MCF 10A (cell line): ENCODE measurements at regions not wholly inside any gene's neighbourhood (a gene's known extent, or its start where the extent isn't known, plus 50 kb on each side); places are given as distances from the start of the nearest gene placed in this dataset.

Experiments
- BruUV-seq: library from RNA; stranded (reverse); fragments of 400-500 nt; replicated peaks from 2 replicates; lab custom pipeline; 2021; lab: Mats Ljungman, UMichigan
- CTCF ChIA-PET: fragments of 300-600 bp; sonication (Branson Sonifier 250); formaldehyde crosslinking; extraction: SDS; loops from one replicate; lab custom pipeline; 2021; ENCODE audit warnings: antibody characterized with exemption, inconsistent platforms; lab: Yijun Ruan, JAX
- POLR2A ChIA-PET: fragments of 300-600, 350-650 bp; sonication (Branson Sonifier 250); formaldehyde crosslinking; extraction: SDS; loops from one replicate; lab custom pipeline; 2020; ENCODE audit warnings: antibody characterized with exemption, inconsistent platforms; lab: Yijun Ruan, JAX
- DNase-seq: peaks from one replicate; pipeline ENCODE4 v3.0.0-alpha.2; 2018; ENCODE audit not compliant: unreplicated experiment
- H3K27ac Mint-ChIP-seq: one replicate; pipeline ENCODE4 v1.8.0; 2022; ENCODE audit warnings: mild to moderate bottlenecking, low read depth, mixed read lengths; ENCODE audit not compliant: unreplicated experiment
- H3K27me3 Mint-ChIP-seq: one replicate; pipeline ENCODE4 v1.8.0; 2022; ENCODE audit warnings: mixed read lengths; ENCODE audit not compliant: insufficient read depth, unreplicated experiment
- H3K36me3 Mint-ChIP-seq: one replicate; pipeline ENCODE4 v1.8.0; 2022; ENCODE audit warnings: mild to moderate bottlenecking, moderate library complexity, mixed read lengths; ENCODE audit not compliant: insufficient read depth, unreplicated experiment
- H3K4me1 Mint-ChIP-seq: one replicate; pipeline ENCODE4 v1.8.0; 2022; ENCODE audit warnings: mixed read lengths; ENCODE audit not compliant: insufficient read depth, unreplicated experiment
- H3K4me3 Mint-ChIP-seq: one replicate; pipeline ENCODE4 v1.8.0; 2022; ENCODE audit warnings: mild to moderate bottlenecking, moderate library complexity, mixed read lengths; ENCODE audit not compliant: unreplicated experiment
- H3K9me3 Mint-ChIP-seq: one replicate; pipeline ENCODE4 v1.8.0; 2022; ENCODE audit warnings: mixed read lengths; ENCODE audit not compliant: unreplicated experiment
- CTCF ChIP-seq: fragments of 200-600 bp; IDR thresholded peaks from one replicate; pipeline ENCODE4 v1.8.0; 2022; ENCODE audit warnings: antibody characterized with exemption, mild to moderate bottlenecking; ENCODE audit not compliant: unreplicated experiment
- intact Hi-C: fragments of 100-400 bp; cut with micrococcal nuclease; formaldehyde crosslinking; loops from 2 replicates; pipeline ENCODE4 v1.14.1; 2022

- no TSS peak for BruUV-seq
- H3K36me3 Mint-ChIP-seq = no peaks in the 10 kb centered on the region
- no peak overlapping the region for H3K4me3 Mint-ChIP-seq
- peaks cover 96% of the 10 kb centered on the region for H3K27me3 Mint-ChIP-seq
- DNase-seq = no peak
- TF ChIP-seq CTCF = no peak
- CTCF ChIA-PET = interaction anchor here (0.6 kb wide), 1 partner anchor 17 kb away, joined by 4 read pairs; no protein-coding TSS in a partner anchor
- intact Hi-C loops = no loop called here
- no peak overlapping the region for H3K27ac Mint-ChIP-seq
- no peaks in the 10 kb centered on the region for H3K9me3 Mint-ChIP-seq
- no peaks in the 10 kb centered on the region for H3K4me1 Mint-ChIP-seq
- POLR2A ChIA-PET = no interaction called here
These were observed 227.9 kb downstream of the IRF8 start for GRCh38 chr16:86126891-86127290.

- intact Hi-C loops = no loop called here
- H3K27ac Mint-ChIP-seq = no peak overlapping the region
- no peaks in the 10 kb centered on the region for H3K4me1 Mint-ChIP-seq
- no peak for TF ChIP-seq CTCF
- no peak overlapping the region for H3K4me3 Mint-ChIP-seq
- POLR2A ChIA-PET = no interaction called here
- BruUV-seq = no TSS peak
- H3K36me3 Mint-ChIP-seq = no peaks in the 10 kb centered on the region
- no peak for DNase-seq
- no peaks in the 10 kb centered on the region for H3K9me3 Mint-ChIP-seq
- CTCF ChIA-PET = no interaction called here
- peaks cover 96% of the 10 kb centered on the region for H3K27me3 Mint-ChIP-seq
These were observed 228.4 kb downstream of the IRF8 start for GRCh38 chr16:86127366-86127765.

DNA sequence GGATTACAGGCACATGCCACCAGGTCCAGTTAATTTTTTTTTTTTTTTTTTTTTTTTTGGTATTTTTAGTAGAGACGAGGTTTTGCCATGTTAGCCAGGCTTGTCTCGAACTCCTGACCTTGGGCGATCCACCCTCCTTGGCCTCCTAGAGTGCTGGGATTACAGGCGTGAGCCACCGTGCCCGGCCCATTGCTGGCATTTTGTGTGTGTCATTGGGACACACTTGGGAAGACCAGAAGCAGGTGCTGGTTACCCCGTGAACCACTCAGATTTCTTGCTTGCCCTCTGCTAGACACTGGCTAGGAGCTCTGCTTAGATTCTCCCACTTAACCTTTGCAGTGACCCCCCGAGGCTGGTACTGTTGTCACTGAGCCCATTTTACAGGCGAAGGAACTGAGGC is 229.3 kb downstream of the IRF8 start:
- H3K9me3 Mint-ChIP-seq = no peaks in the 10 kb centered on the region
- H3K36me3 Mint-ChIP-seq = no peaks in the 10 kb centered on the region
- DNase-seq = no peak
- H3K27ac Mint-ChIP-seq = no peak overlapping the region
- peaks cover 96% of the 10 kb centered on the region for H3K27me3 Mint-ChIP-seq
- intact Hi-C loops = no loop called here
- CTCF ChIA-PET = no interaction called here
- H3K4me1 Mint-ChIP-seq = no peaks in the 10 kb centered on the region
- POLR2A ChIA-PET = no interaction called here
- H3K4me3 Mint-ChIP-seq = no peak overlapping the region
- TF ChIP-seq CTCF = no peak
- no TSS peak for BruUV-seq

GRCh38 chr16:86129541-86129940 is 230.6 kb downstream of the IRF8 start:
- BruUV-seq = no TSS peak
- ChIA-PET CTCF (interaction anchor here (0.7 kb wide), 1 partner anchor 56 kb away, joined by 7 read pairs; no protein-coding TSS in a partner anchor), POLR2A (no interaction called here)
- TF ChIP-seq CTCF = no peak
- no peaks in the 10 kb centered on the region for H3K36me3 Mint-ChIP-seq
- no peak overlapping the region for H3K27ac Mint-ChIP-seq
- intact Hi-C loops = no loop called here
- DNase-seq = no peak
- H3K9me3 Mint-ChIP-seq = no peaks in the 10 kb centered on the region
- H3K4me1 Mint-ChIP-seq = no peaks in the 10 kb centered on the region
- H3K27me3 Mint-ChIP-seq = peaks cover 96% of the 10 kb centered on the region
- no peak overlapping the region for H3K4me3 Mint-ChIP-seq
